Esophagus muscularis mucosa (tissue), 4 donors: ENCODE measurements at regions not wholly inside any gene's neighbourhood (a gene's known extent, or its start where the extent isn't known, plus 50 kb on each side); places are given as distances from the start of the nearest gene placed in this dataset.

Source experiments
- CTCF ChIP-seq, 3 experiments: fragments of 200-600 bp in 2 of 3; fragments of 450-650 bp in 1 of 3; sonication (generic) in 2 of 3; IDR thresholded peaks; one replicate each; pipeline ENCODE4 v1.5.1; 2017 to 2019; ENCODE audit warnings: antibody characterized with exemption in 3 of 3, mild to moderate bottlenecking in 2 of 3, moderate library complexity in 1 of 3
- EP300 ChIP-seq: sonication (generic); formaldehyde crosslinking; IDR thresholded peaks from one replicate; pipeline ENCODE4 v1.6.1; 2017; ENCODE audit warnings: antibody characterized with exemption
- POLR2A ChIP-seq: fragments of 450-650 bp; IDR thresholded peaks from one replicate; pipeline ENCODE4 v1.6.1; 2017; ENCODE audit warnings: antibody characterized with exemption, moderate library complexity, mild to moderate bottlenecking, low read depth

GRCh38 chr14:82805892-82806825 is 1272.5 kb upstream of the SEL1L start:
- TF ChIP-seq CTCF (IDR thresholded peaks at IDR 0.05): no peak
- TF ChIP-seq EP300: no peak
- TF ChIP-seq POLR2A: no peak
